ENCODE measurements at regions not wholly inside any gene's neighbourhood (a gene's known extent, or its start where the extent isn't known, plus 50 kb on each side); places are given as distances from the start of the nearest gene placed in this dataset.
"Not testable (repeated sequence)": the region's sequence is repeated elsewhere in the genome, so short reads cannot be mapped to it uniquely, and the experiment has no call there.

DNA sequence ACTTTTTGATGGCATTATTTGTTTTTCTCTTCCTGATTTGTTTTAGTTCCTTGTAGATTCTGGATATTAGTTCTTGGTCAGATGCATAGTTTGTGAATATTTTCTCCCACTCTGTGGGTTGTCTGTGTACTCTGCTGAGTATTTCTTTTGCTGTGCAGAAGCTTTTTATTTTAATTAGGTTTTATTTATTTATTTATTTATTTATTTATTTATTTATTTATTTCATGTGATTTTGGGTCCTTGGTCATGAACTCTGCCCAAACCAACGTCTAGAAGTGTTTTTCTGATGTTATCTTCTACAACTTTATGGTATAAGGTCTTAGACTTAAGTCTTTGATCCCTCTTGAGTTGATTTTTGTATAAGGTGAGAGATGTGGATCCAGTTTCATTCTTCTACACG, 292.2 kb downstream of the CDH7 start:
- Histone ChIP-seq H3K4me3 (no peak overlapping the region), H3K36me3 (no peaks in the 10 kb centered on the region), H3K4me1 (no peaks in the 10 kb centered on the region), H3K27ac (no peak overlapping the region), H3K27me3 (no peaks in the 10 kb centered on the region), H3K9me3 (no peaks in the 10 kb centered on the region)
- no peak for DNase-seq (ENCODE audit: low spot score in 2 of 2)
- TF ChIP-seq CTCF (IDR thresholded peaks at IDR 0.05) = no peak
- no peak for TF ChIP-seq POLR2A (IDR thresholded peaks at IDR 0.05)
- no peak for TF ChIP-seq POLR2AphosphoS5 (IDR thresholded peaks at IDR 0.05)
- intact Hi-C loops (cut with DNase I; ENCODE audit: low total_unique reads) = no loop called here

DNA sequence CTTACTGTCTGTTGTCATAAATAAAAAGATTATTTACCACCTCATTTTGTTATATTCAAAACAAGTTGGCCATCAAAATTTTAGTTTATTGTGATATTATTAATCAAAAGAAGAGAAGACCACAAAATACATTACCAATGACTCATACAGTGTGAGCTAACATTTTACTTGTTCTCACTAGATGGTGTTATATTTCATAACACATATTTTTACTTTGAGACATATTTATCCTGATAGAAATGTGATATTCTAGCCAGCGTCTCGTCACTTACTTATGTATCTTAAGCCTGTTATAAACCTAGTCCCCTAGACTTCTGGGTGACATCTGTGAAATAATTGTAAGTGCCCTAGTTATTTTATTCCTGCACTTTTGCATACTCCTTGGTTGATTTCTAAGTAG, 263.2 kb downstream of the CDH7 start:
- Histone ChIP-seq H3K27me3 (no peaks in the 10 kb centered on the region), H3K36me3 (no peaks in the 10 kb centered on the region), H3K27ac (no peak overlapping the region), H3K4me1 (no peaks in the 10 kb centered on the region), H3K9me3 (no peaks in the 10 kb centered on the region), H3K4me3 (no peak overlapping the region)
- DNase-seq (ENCODE audit: low spot score in 2 of 2) = no peak
- intact Hi-C loops (cut with DNase I; ENCODE audit: low total_unique reads) = no loop called here
- TF ChIP-seq POLR2A (IDR thresholded peaks at IDR 0.05) (no peak), CTCF (IDR thresholded peaks at IDR 0.05) (no peak), POLR2AphosphoS5 (IDR thresholded peaks at IDR 0.05) (no peak)

- Histone ChIP-seq H3K4me3 (no peak overlapping the region), H3K9me3 (no peaks in the 10 kb centered on the region), H3K27ac (no peak overlapping the region), H3K4me1 (no peaks in the 10 kb centered on the region), H3K27me3 (no peaks in the 10 kb centered on the region), H3K36me3 (no peaks in the 10 kb centered on the region)
- intact Hi-C loops (cut with DNase I; ENCODE audit: low total_unique reads) = no loop called here
- DNase-seq (ENCODE audit: low spot score in 2 of 2) = no peak
- TF ChIP-seq POLR2AphosphoS5 (IDR thresholded peaks at IDR 0.05) (no peak), CTCF (IDR thresholded peaks at IDR 0.05) (no peak), POLR2A (IDR thresholded peaks at IDR 0.05) (no peak)
Measured at GRCh38 chr18:66011916-66012315, 261.1 kb downstream of the CDH7 start.

DNA sequence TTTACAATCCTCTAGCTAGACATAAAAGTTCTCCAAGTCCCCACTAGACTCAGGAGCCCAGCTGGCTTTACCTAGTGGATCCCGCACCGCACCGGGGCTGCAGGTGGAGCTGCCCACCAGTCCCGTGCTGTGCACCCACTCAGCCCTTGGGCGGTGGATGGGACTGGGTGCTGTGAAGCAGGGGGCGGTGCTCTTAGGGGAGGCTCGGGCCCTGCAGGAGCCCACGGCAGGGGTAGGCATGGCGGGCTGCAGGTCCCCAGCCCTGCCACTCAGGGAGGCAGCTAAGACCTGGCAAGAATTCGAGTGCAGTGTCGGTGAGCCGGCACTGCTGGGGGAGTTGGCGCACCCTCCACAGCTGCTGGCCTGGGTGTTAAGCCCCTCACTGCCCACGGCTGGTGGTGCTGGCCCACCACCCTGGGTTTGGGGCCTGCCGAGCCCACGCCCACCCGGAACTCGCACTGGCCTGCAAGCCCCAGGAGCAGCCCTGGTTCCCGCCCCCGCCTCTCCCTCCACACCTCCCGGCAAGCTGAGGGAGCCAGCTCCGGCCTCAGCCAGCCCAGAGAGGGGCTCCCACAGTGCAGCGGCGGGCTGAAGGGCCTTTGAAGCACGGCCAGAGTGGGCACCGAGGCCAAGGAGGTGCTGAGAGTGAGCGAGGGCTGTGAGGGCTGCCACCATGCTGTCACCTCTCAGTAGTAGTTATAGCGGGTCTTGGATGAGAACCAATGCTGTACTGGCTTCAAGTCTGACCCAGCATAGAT, 255.2 kb downstream of the CDH7 start:
- intact Hi-C loops (cut with DNase I; ENCODE audit: low total_unique reads) = no loop called here
- no peaks in the 10 kb centered on the region for H3K9me3 ChIP-seq
- no peaks in the 10 kb centered on the region for H3K4me1 ChIP-seq
- H3K27ac ChIP-seq = no peak overlapping the region
- DNase-seq (ENCODE audit: low spot score in 2 of 2) = no peak
- H3K36me3 ChIP-seq = no peaks in the 10 kb centered on the region
- no peak for TF ChIP-seq POLR2A (IDR thresholded peaks at IDR 0.05)
- TF ChIP-seq CTCF (IDR thresholded peaks at IDR 0.05) = no peak
- TF ChIP-seq POLR2AphosphoS5 (IDR thresholded peaks at IDR 0.05) = no peak
- no peaks in the 10 kb centered on the region for H3K27me3 ChIP-seq
- no peak overlapping the region for H3K4me3 ChIP-seq

DNA sequence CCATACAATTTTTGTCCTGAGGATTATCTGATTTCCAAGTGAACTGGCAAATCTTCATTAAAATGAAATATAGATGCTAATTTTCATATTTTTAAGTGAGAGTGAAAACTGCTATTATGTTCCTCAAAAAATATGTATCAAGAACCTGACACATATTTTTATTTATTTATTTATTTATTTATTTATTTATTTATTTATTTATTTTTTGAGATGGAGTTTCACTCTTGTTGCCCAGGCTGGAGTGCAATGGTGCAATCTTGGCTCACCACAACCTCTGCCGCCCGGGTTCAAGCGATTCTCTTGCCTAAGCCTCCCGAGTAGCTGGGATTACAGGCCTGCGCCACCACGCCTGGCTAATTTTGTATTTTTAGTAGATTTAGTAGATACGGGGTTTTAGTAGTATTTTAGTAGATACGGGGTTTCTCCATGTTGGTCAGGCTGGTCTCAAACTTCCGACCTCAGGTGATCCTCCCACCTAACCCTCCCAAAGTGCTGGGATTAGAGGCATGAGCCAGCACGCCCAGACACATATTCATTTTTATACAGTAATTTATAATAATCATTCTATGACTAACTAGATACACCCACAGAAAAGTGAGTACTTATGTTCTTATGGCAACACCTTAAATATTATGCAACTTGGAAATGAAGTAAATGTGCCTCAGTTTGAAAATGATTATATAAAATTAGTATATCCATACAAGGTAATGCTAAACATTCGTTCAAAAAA, 248.3 kb downstream of the CDH7 start:
- H3K27ac ChIP-seq; H3K36me3 ChIP-seq; H3K9me3 ChIP-seq; H3K27me3 ChIP-seq; DNase-seq (ENCODE audit: low spot score in 2 of 2); H3K4me1 ChIP-seq; H3K4me3 ChIP-seq; intact Hi-C loops (cut with DNase I; ENCODE audit: low total_unique reads): not testable (repeated sequence)

Measured in breast epithelium (tissue), 4 donors.